Left kidney (tissue), 1 donor: ENCODE measurements at regions not wholly inside any gene's neighbourhood (a gene's known extent, or its start where the extent isn't known, plus 50 kb on each side); places are given as distances from the start of the nearest gene placed in this dataset.
A peak's percentile ranks its signal among the peaks of the same experiment; 100 is the strongest.

Source experiments
- DNase-seq: peaks from one replicate; pipeline ENCODE4 v3.0.0-alpha.2; 2013

- DNase-seq = no peak
Measured at GRCh38 chr7:148950806-148951205, 66.7 kb upstream of the EZH2 start.

GRCh38 chr7:148944935-148945934 is 61.1 kb upstream of the EZH2 start:
- no peak for DNase-seq

GRCh38 chr7:148941598-148942275 is 57.6 kb upstream of the EZH2 start:
- DNase-seq = peak; percentile 69

DNA sequence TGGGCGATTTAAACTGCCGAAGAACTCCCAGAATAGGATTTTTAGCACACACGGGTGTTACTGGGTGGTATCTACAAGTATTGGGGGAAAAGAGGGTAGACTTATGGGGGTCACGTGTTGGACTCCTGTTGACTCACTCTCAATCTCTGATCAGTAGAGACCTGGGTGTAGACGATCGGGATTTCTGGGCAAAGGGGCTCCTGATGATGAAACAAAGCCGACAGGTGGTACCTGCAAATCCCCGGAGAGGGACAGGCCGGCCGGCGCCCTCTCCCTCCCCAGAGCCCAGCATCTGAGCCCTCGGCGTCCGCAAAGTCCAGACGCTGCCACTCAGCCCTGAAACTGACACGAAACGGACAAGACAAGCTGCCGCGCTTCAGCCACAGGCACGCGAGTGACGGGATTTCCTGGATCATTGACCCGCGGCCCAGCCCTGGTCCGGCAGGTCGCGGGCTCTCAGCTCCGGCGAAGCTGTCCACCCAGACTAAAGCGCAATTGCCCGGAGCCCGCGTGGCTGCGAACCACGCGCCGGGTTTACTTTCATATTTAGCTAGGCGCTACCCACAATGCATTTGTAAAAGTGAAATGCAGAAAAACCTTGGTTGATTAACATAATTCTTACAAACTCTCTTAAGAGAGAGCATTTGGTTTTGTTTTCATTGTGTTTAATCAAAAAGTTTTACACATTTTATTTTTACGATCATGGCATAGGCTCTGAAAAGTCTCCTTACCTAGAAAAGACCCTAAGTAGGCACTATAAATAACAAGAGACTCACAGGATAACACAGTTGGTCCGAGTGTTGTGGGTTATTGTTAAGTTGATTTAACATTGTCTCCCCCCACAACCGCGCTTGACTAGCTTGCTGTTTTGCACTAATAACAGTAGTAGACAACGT is 56.9 kb upstream of the EZH2 start:
- peak; percentile 87 for DNase-seq

- DNase-seq = no peak
Measured at GRCh38 chr7:148939128-148939755, 55.2 kb upstream of the EZH2 start.

DNA sequence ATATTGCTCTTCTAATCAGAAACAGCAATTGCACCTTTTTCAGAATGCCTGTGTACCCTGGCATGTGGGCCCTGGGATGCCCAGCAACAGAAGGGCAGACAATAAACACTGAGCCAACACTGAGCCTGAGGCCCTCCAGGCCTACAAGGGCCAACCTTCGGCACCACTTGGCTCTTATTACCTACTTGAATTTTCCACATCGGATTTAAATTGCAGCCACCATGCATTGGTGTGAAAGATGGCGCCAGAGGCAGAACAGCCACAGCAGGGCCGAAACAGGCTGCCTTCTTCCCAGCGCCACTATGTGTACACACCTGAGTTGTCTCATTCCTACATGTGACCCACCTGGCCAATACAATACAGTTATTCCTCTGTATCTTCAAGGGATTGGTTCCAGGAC is 51.4 kb upstream of the EZH2 start:
- no peak for DNase-seq
